ENCODE measurements at regions not wholly inside any gene's neighbourhood (a gene's known extent, or its start where the extent isn't known, plus 50 kb on each side); places are given as distances from the start of the nearest gene placed in this dataset.

DNA sequence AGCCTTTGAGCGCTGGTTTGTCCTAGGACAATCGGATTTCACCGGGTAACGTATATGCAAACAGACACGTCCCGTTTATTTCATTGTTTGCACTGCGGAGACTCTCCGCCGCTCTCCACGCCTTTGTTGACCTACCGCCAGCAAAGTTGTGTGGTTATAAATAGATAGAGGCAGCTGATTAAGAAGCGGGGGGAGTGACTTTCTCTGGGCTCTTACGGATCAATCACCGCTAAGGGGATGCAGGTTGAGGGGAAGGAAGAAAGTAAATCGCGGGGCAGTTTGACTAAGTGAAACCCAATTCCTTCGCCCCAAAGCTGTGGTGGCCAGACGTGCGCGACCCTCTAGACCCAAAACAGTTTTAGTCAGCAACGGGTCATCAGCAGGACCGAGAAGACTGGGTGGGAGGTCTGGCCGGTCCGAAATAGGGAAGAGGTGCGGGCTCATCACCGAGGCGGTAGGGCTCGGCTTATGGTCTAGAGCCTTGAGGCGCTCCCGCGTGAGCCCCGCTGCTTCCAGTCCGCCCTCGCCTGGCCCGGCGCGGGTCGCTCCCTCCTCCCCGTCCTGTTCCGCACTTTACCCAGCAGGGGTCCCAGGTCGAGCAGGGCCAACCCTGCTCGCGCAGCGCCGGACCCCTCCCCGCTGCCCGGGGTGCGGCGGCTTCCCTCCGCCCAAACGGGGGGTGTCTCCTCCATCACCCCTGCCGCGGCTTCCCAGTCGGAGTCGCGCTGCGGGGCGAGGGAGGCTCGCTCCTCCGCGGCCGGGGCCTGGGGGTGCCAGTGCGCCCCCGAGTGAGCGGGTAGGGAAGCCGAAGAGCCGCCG, 120.8 kb upstream of the RRP15 start:
- peak in 1 of 2 donors; percentile 46 for ATAC-seq

GRCh38 chr1:218164930-218165700, 120.0 kb upstream of the RRP15 start:
- peak in 1 of 2 donors; percentile 21 for ATAC-seq

GRCh38 chr1:218165701-218166114, 119.4 kb upstream of the RRP15 start:
- ATAC-seq, result no peak

DNA sequence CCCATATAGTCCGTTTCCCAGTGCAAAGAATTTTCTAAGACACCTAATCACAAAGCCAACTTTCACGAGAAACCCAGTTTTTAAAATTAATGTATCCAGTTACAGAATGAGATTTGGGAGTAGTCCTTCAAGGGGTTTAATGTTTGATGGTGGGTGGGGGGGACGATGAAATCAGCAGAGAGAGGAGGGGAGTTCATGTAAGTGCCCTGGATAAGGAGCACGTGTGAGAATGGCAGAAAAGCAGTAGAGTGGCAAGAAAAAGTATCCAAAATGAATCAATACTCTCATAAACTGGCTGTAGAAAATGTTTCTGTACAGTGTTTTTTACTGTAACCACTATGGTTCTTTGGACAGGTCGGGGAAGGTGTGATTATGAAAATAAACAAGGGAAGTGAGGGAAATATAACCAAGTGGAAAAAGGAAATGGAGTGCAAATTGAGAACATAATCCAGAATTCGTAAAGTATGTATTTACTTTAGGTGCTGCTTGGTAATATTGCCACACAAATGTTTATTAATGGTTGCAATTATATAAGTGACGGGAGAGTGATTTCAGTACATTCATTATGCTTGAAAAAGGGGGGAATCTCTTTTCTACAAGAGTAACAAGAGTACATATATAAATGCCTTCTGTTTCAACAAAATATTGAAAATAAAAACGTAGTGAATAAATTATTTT, 118.7 kb upstream of the RRP15 start:
- ATAC-seq, result no peak

- peak in 1 of 2 donors; percentile 17 for ATAC-seq
Measured at GRCh38 chr1:218171302-218171893, 113.7 kb upstream of the RRP15 start.

GRCh38 chr1:218182455-218182854, 102.6 kb upstream of the RRP15 start:
- ATAC-seq, result no peak

- ATAC-seq, result no peak
Measured at GRCh38 chr1:218200979-218201378, 84.1 kb upstream of the RRP15 start.

DNA sequence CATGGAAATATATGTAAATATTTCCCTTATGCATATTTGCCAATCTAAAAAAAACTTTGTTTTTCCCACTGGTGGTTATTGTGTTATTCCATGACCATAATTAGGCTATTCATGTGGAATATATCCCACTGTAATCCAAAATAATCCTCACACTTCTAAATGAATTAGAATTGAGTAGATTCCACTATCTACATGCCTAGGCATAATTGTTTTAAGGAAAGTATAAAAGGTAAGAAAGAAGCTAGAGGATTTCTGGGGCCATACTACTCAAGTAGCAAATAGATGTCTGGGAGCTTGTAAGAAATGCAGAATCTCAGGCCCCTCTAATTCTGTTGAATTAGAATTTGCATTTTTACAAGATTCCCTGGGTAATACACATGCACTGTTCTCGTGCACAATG, 83.5 kb upstream of the RRP15 start:
- no peak for ATAC-seq

- no peak for ATAC-seq
Measured at GRCh38 chr1:218205721-218206120, 79.4 kb upstream of the RRP15 start.

- no peak for ATAC-seq
Measured at GRCh38 chr1:218207194-218207593, 77.9 kb upstream of the RRP15 start.

- no peak for ATAC-seq
Measured at GRCh38 chr1:218209351-218209861, 75.7 kb upstream of the RRP15 start.

GRCh38 chr1:218211241-218211640, 73.9 kb upstream of the RRP15 start:
- no peak for ATAC-seq

- ATAC-seq, result no peak
Measured at GRCh38 chr1:218217040-218217439, 68.1 kb upstream of the RRP15 start.

GRCh38 chr1:218219460-218219859, 65.6 kb upstream of the RRP15 start:
- ATAC-seq, result no peak

- ATAC-seq, result no peak
Measured at GRCh38 chr1:218224101-218224500, 61.0 kb upstream of the RRP15 start.

- no peak for ATAC-seq
Measured at GRCh38 chr1:218226005-218226404, 59.1 kb upstream of the RRP15 start.

Data from activated CD4-positive, CD25-positive, alpha-beta regulatory T cell treated with anti-CD3 and anti-CD28 coated beads, Interleukin-2, amount 50 U/mL, for 24 hours (primary cell).